GM23338 (cell line): ENCODE measurements at regions not wholly inside any gene's neighbourhood (a gene's known extent, or its start where the extent isn't known, plus 50 kb on each side); places are given as distances from the start of the nearest gene placed in this dataset.

Experiments
- ATAC-seq: fragments of 200-7000 bp; cut with Tn5 transposase; 3 replicates; pipeline ENCODE4 v1.9.1; 2020
- DNase-seq: peaks from one replicate; pipeline ENCODE4 v3.0.0-alpha.2; 2015; ENCODE audit warnings: low spot score
- H2AFZ ChIP-seq: fragments of 200-600 bp; sonication (generic); 2 replicates; pipeline ENCODE4 v1.8.0; 2016; ENCODE audit warnings: antibody characterized with exemption, mild to moderate bottlenecking, moderate library complexity
- H3F3A ChIP-seq: fragments of 200-600 bp; sonication (generic); replicated peaks from 2 replicates; pipeline ENCODE4 v1.8.0; 2017; ENCODE audit warnings: antibody characterized with exemption, mixed run types, low read depth
- H3K27ac ChIP-seq: fragments of 200-600 bp; sonication (generic); 2 replicates; pipeline ENCODE4 v1.6.1; 2016; ENCODE audit warnings: low read depth
- H3K27me3 ChIP-seq: fragments of 200-600 bp; sonication (generic); 2 replicates; pipeline ENCODE4 v1.8.0; 2016; ENCODE audit warnings: mild to moderate bottlenecking, mixed run types, moderate library complexity; ENCODE audit not compliant: insufficient read depth
- H3K36me3 ChIP-seq: fragments of 200-600 bp; sonication (generic); 2 replicates; pipeline ENCODE4 v1.8.0; 2016; ENCODE audit warnings: mild to moderate bottlenecking; ENCODE audit not compliant: insufficient read depth
- H3K4me1 ChIP-seq: fragments of 200-600 bp; sonication (generic); 2 replicates; pipeline ENCODE4 v1.8.0; 2016; ENCODE audit warnings: mild to moderate bottlenecking, moderate library complexity; ENCODE audit not compliant: insufficient read depth
- H3K4me2 ChIP-seq: fragments of 200-600 bp; sonication (generic); 2 replicates; pipeline ENCODE4 v1.7.1; 2017; ENCODE audit warnings: mixed run types
- H3K4me3 ChIP-seq: fragments of 200-600 bp; sonication (generic); 2 replicates; pipeline ENCODE4 v1.6.1; 2016; ENCODE audit warnings: mixed run types
- H3K79me2 ChIP-seq: fragments of 200-600 bp; sonication (generic); replicated peaks from 2 replicates; pipeline ENCODE4 v1.8.0; 2017; ENCODE audit warnings: mild to moderate bottlenecking; ENCODE audit not compliant: insufficient read depth
- H3K9me2 ChIP-seq: fragments of 200-600 bp; sonication (generic); 2 replicates; pipeline ENCODE4 v1.8.0; 2017; ENCODE audit not compliant: insufficient read depth
- H4K20me1 ChIP-seq: fragments of 200-600 bp; sonication (generic); replicated peaks from 2 replicates; pipeline ENCODE4 v1.8.0; 2017; ENCODE audit warnings: mild to moderate bottlenecking; ENCODE audit not compliant: insufficient read depth
- H3K27ac Mint-ChIP-seq: 2 replicates; pipeline ENCODE4 v1.8.0; 2020; ENCODE audit warnings: inconsistent platforms, mild to moderate bottlenecking, moderate library complexity, mixed read lengths
- H3K27me3 Mint-ChIP-seq: 3 replicates; pipeline ENCODE4 v1.8.0; 2022; ENCODE audit warnings: low read depth, mild to moderate bottlenecking, moderate library complexity, mixed read lengths, inconsistent platforms; ENCODE audit not compliant: insufficient read depth, poor library complexity
- H3K36me3 Mint-ChIP-seq: 3 replicates; pipeline ENCODE4 v1.8.0; 2021; ENCODE audit warnings: low read depth, mild to moderate bottlenecking, inconsistent platforms, moderate library complexity, mixed read lengths
- H3K4me1 Mint-ChIP-seq: 3 replicates; pipeline ENCODE4 v1.8.0; 2020; ENCODE audit warnings: mild to moderate bottlenecking, inconsistent platforms, mixed read lengths
- H3K4me3 Mint-ChIP-seq: 3 replicates; pipeline ENCODE4 v1.8.0; 2021; ENCODE audit warnings: moderate library complexity, mild to moderate bottlenecking, inconsistent platforms, mixed read lengths
- H3K9me3 Mint-ChIP-seq: 3 replicates; pipeline ENCODE4 v1.8.0; 2020; ENCODE audit warnings: moderate library complexity, mild to moderate bottlenecking, inconsistent platforms, mixed read lengths
- CREB1 ChIP-seq: fragments of 250-450 bp; sonication (Bioruptor Pico); IDR thresholded peaks from 2 replicates; pipeline ENCODE4 v1.5.0; 2020; ENCODE audit warnings: low read depth, mild to moderate bottlenecking, moderate library complexity
- EZH2 ChIP-seq: fragments of 200-600 bp; sonication (generic); IDR thresholded peaks from one replicate; pipeline ENCODE4 v1.8.0; 2017; ENCODE audit warnings: antibody characterized with exemption, mild to moderate bottlenecking, low read depth; ENCODE audit not compliant: unreplicated experiment
- EZH2phosphoT487 ChIP-seq: fragments of 200-600 bp; sonication (generic); IDR thresholded peaks from one replicate; pipeline ENCODE4 v1.8.1; 2018; ENCODE audit warnings: antibody characterized with exemption; ENCODE audit not compliant: unreplicated experiment
- JUNB ChIP-seq: IDR thresholded peaks from one replicate; pipeline ENCODE4 v1.6.1; 2016; ENCODE audit warnings: antibody characterized with exemption; ENCODE audit not compliant: unreplicated experiment
- NANOG ChIP-seq: IDR thresholded peaks from 2 replicates; pipeline ENCODE4 v1.6.1; 2016; ENCODE audit warnings: antibody characterized with exemption, borderline replicate concordance
- POLR2AphosphoS5 ChIP-seq: IDR thresholded peaks from 2 replicates; pipeline ENCODE4 v1.6.1; 2016; ENCODE audit warnings: antibody characterized with exemption, low read depth
- STAT1 ChIP-seq: IDR thresholded peaks from one replicate; pipeline ENCODE4 v1.6.1; 2016; ENCODE audit warnings: antibody characterized with exemption; ENCODE audit not compliant: unreplicated experiment
- ZNF114 ChIP-seq: fragments of 250-450 bp; sonication (Bioruptor Pico); IDR thresholded peaks from 2 replicates; pipeline ENCODE4 v1.5.0; 2020; ENCODE audit warnings: mild to moderate bottlenecking, moderate library complexity
- ZNF331 ChIP-seq: fragments of 250-450 bp; sonication (Bioruptor Pico); IDR thresholded peaks from 2 replicates; pipeline ENCODE4 v1.5.0; 2020; ENCODE audit warnings: low read depth, mild to moderate bottlenecking, moderate library complexity
- TF ChIP-seq, protein P1 (sequence below), 2 experiments: fragments of 200-600 bp in 1 of 2; sonication (generic) in 1 of 2; conservative IDR thresholded peaks; 2 replicates each; pipeline versions ENCODE4 v1.5.1 to v1.6.1; 2016 to 2017; ENCODE audit warnings: antibody characterized with exemption in 2 of 2, low read depth in 2 of 2, mild to moderate bottlenecking in 2 of 2, moderate library complexity in 1 of 2
- TF ChIP-seq, protein P2 (sequence below): fragments of 250-450 bp; sonication (Bioruptor Pico); IDR thresholded peaks from 2 replicates; pipeline ENCODE4 v1.5.0; 2020; ENCODE audit warnings: mild to moderate bottlenecking, moderate library complexity
- TF ChIP-seq, protein P3 (sequence below): IDR thresholded peaks from one replicate; pipeline ENCODE4 v1.6.1; 2018; ENCODE audit warnings: antibody characterized with exemption; ENCODE audit not compliant: unreplicated experiment
- TF ChIP-seq, protein P4 (sequence below): IDR thresholded peaks from 2 replicates; pipeline ENCODE4 v1.6.1; 2016; ENCODE audit warnings: antibody characterized with exemption

DNA sequence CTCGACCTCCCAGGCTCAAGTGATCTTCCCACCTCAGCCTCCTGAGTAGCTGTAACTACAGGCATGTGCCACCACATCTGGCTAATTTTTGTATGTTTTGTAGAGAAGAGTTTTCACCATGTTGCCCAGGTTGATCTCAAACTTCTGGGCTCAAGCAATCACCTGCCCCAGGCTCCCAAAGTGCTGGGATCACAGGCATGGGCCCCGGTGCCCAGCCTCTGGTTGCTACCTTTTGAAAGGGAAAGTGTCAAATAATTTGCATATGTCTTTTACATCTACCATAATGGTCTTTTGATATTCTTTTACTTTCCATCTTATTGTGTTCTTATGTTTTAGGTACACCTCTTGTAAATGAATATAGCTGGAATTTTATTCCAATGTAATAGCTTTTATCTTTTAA, 263.1 kb upstream of the FN1 start:
- H3K36me3 Mint-ChIP-seq = no peaks in the 10 kb centered on the region
- no peaks in the 10 kb centered on the region for H3K27me3 Mint-ChIP-seq
- ATAC-seq = no peak
- Histone ChIP-seq H3K79me2 (no peaks in the 10 kb centered on the region), H3F3A (no peaks in the 10 kb centered on the region), H3K9me2 (no peaks in the 10 kb centered on the region), H3K4me2 (no peak overlapping the region), H3K4me1 (no peaks in the 10 kb centered on the region), H3K27ac (no peak overlapping the region), H3K4me3 (no peak overlapping the region), H3K36me3 (no peaks in the 10 kb centered on the region), H3K27me3 (no peaks in the 10 kb centered on the region), H4K20me1 (no peaks in the 10 kb centered on the region), H2AFZ (no peak overlapping the region)
- H3K27ac Mint-ChIP-seq = no peak overlapping the region
- TF ChIP-seq JUNB (no peak), EZH2 (no peak), STAT1 (no peak), ZNF331 (CRISPR knock-in tag) (no peak), EZH2phosphoT487 (no peak), POLR2AphosphoS5 (no peak), CREB1 (CRISPR knock-in tag) (no peak), ZNF114 (no peak), NANOG (no peak)
- TF ChIP-seq, protein P1, sequence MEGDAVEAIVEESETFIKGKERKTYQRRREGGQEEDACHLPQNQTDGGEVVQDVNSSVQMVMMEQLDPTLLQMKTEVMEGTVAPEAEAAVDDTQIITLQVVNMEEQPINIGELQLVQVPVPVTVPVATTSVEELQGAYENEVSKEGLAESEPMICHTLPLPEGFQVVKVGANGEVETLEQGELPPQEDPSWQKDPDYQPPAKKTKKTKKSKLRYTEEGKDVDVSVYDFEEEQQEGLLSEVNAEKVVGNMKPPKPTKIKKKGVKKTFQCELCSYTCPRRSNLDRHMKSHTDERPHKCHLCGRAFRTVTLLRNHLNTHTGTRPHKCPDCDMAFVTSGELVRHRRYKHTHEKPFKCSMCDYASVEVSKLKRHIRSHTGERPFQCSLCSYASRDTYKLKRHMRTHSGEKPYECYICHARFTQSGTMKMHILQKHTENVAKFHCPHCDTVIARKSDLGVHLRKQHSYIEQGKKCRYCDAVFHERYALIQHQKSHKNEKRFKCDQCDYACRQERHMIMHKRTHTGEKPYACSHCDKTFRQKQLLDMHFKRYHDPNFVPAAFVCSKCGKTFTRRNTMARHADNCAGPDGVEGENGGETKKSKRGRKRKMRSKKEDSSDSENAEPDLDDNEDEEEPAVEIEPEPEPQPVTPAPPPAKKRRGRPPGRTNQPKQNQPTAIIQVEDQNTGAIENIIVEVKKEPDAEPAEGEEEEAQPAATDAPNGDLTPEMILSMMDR (conservative IDR thresholded peaks at IDR 0.05; ENCODE audit: low read depth in 2 of 2) = no peak
- TF ChIP-seq, protein P2, sequence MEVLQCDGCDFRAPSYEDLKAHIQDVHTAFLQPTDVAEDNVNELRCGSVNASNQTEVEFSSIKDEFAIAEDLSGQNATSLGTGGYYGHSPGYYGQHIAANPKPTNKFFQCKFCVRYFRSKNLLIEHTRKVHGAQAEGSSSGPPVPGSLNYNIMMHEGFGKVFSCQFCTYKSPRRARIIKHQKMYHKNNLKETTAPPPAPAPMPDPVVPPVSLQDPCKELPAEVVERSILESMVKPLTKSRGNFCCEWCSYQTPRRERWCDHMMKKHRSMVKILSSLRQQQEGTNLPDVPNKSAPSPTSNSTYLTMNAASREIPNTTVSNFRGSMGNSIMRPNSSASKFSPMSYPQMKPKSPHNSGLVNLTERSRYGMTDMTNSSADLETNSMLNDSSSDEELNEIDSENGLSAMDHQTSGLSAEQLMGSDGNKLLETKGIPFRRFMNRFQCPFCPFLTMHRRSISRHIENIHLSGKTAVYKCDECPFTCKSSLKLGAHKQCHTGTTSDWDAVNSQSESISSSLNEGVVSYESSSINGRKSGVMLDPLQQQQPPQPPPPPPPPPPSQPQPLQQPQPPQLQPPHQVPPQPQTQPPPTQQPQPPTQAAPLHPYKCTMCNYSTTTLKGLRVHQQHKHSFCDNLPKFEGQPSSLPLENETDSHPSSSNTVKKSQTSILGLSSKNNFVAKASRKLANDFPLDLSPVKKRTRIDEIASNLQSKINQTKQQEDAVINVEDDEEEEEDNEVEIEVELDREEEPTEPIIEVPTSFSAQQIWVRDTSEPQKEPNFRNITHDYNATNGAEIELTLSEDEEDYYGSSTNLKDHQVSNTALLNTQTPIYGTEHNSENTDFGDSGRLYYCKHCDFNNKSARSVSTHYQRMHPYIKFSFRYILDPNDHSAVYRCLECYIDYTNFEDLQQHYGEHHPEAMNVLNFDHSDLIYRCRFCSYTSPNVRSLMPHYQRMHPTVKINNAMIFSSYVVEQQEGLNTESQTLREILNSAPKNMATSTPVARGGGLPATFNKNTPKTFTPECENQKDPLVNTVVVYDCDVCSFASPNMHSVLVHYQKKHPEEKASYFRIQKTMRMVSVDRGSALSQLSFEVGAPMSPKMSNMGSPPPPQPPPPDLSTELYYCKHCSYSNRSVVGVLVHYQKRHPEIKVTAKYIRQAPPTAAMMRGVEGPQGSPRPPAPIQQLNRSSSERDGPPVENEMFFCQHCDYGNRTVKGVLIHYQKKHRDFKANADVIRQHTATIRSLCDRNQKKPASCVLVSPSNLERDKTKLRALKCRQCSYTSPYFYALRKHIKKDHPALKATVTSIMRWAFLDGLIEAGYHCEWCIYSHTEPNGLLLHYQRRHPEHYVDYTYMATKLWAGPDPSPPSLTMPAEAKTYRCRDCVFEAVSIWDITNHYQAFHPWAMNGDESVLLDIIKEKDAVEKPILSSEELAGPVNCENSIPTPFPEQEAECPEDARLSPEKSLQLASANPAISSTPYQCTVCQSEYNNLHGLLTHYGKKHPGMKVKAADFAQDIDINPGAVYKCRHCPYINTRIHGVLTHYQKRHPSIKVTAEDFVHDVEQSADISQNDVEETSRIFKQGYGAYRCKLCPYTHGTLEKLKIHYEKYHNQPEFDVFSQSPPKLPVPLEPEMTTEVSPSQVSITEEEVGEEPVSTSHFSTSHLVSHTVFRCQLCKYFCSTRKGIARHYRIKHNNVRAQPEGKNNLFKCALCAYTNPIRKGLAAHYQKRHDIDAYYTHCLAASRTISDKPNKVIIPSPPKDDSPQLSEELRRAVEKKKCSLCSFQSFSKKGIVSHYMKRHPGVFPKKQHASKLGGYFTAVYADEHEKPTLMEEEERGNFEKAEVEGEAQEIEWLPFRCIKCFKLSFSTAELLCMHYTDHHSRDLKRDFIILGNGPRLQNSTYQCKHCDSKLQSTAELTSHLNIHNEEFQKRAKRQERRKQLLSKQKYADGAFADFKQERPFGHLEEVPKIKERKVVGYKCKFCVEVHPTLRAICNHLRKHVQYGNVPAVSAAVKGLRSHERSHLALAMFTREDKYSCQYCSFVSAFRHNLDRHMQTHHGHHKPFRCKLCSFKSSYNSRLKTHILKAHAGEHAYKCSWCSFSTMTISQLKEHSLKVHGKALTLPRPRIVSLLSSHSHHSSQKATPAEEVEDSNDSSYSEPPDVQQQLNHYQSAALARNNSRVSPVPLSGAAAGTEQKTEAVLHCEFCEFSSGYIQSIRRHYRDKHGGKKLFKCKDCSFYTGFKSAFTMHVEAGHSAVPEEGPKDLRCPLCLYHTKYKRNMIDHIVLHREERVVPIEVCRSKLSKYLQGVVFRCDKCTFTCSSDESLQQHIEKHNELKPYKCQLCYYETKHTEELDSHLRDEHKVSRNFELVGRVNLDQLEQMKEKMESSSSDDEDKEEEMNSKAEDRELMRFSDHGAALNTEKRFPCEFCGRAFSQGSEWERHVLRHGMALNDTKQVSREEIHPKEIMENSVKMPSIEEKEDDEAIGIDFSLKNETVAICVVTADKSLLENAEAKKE (CRISPR knock-in tag) = no peak
- TF ChIP-seq, protein P3, sequence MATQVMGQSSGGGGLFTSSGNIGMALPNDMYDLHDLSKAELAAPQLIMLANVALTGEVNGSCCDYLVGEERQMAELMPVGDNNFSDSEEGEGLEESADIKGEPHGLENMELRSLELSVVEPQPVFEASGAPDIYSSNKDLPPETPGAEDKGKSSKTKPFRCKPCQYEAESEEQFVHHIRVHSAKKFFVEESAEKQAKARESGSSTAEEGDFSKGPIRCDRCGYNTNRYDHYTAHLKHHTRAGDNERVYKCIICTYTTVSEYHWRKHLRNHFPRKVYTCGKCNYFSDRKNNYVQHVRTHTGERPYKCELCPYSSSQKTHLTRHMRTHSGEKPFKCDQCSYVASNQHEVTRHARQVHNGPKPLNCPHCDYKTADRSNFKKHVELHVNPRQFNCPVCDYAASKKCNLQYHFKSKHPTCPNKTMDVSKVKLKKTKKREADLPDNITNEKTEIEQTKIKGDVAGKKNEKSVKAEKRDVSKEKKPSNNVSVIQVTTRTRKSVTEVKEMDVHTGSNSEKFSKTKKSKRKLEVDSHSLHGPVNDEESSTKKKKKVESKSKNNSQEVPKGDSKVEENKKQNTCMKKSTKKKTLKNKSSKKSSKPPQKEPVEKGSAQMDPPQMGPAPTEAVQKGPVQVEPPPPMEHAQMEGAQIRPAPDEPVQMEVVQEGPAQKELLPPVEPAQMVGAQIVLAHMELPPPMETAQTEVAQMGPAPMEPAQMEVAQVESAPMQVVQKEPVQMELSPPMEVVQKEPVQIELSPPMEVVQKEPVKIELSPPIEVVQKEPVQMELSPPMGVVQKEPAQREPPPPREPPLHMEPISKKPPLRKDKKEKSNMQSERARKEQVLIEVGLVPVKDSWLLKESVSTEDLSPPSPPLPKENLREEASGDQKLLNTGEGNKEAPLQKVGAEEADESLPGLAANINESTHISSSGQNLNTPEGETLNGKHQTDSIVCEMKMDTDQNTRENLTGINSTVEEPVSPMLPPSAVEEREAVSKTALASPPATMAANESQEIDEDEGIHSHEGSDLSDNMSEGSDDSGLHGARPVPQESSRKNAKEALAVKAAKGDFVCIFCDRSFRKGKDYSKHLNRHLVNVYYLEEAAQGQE = no peak
- TF ChIP-seq, protein P4, sequence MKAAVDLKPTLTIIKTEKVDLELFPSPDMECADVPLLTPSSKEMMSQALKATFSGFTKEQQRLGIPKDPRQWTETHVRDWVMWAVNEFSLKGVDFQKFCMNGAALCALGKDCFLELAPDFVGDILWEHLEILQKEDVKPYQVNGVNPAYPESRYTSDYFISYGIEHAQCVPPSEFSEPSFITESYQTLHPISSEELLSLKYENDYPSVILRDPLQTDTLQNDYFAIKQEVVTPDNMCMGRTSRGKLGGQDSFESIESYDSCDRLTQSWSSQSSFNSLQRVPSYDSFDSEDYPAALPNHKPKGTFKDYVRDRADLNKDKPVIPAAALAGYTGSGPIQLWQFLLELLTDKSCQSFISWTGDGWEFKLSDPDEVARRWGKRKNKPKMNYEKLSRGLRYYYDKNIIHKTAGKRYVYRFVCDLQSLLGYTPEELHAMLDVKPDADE = no peak
- H3K4me1 Mint-ChIP-seq = no peaks in the 10 kb centered on the region; the same call in 2 of the 3 replicates
- no peak overlapping the region for H3K4me3 Mint-ChIP-seq
- DNase-seq = no peak
- H3K9me3 Mint-ChIP-seq = peaks cover 8% of the 10 kb centered on the region; the same call in 2 of the 3 replicates
